NCI-H1048 (cell line): ENCODE measurements at regions not wholly inside any gene's neighbourhood (a gene's known extent, or its start where the extent isn't known, plus 50 kb on each side); places are given as distances from the start of the nearest gene placed in this dataset.

Source experiments
- DNase-seq: peaks from one replicate; lab custom pipeline; 2025; lab: John Stamatoyannopoulos, UW

- DNase-seq, result no peak
These were observed 605.7 kb upstream of the DPP6 start for GRCh38 chr7:153446490-153446889.

DNA sequence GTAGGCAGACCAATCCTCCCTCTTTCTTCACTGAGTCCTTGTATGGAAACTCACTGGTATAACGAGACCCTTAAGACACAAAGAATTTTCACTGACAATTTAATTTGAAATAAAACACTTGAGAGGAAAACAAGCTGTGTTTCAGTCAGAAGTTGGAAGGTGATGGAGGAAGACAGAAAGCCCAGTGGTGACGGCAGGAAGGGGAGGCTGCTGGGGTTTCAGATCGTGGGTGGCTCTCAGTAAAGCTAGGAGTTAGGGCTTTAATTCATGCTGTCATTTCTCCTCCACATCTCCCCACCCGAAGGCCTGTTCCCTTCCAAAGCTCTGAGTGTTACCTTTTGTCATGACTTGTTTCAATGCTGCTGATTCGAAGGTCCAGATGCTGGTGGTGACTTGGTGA is 605.2 kb upstream of the DPP6 start:
- DNase-seq, result no peak

DNA sequence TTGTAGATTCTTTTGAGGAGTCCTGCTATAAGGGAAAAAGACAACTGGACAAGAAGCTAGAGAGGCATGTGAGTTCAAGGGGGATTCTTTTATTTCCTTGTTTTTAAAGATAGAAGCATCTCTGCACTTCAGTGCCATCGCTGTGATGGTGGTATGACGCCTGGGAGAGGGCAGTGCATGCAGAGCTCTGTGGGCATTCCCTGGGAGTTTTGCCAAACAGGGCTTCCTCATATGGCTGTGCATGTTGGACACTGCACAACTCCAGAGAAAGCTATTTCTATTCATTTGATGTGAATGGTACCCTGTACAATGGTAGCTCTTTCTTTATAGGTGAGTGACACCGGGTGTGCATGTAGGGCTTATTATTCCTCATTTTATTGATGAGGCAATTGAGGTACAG is 599.5 kb upstream of the DPP6 start:
- DNase-seq, result no peak

DNA sequence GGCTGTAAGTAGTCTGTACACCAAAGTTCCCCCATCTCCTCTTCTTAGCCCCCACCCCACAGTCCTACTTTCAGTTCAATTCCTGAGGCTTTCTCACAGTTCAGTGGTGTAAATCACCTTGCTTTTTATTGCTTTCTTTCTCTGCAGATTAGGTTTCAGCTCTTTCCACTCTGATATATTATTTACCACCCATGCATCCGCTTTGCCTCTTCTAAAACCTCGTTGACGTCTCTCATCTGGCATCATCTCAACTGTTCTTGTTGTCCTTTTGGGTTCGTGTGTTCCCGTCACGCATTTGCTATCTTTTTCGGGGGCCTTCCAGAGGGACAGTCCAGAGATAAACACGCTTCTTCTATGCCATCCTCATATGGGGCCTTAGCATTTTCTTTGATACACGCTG is 597.9 kb upstream of the DPP6 start:
- no peak for DNase-seq

- DNase-seq, result no peak
These were observed 594.5 kb upstream of the DPP6 start for GRCh38 chr7:153457746-153458145.

DNA sequence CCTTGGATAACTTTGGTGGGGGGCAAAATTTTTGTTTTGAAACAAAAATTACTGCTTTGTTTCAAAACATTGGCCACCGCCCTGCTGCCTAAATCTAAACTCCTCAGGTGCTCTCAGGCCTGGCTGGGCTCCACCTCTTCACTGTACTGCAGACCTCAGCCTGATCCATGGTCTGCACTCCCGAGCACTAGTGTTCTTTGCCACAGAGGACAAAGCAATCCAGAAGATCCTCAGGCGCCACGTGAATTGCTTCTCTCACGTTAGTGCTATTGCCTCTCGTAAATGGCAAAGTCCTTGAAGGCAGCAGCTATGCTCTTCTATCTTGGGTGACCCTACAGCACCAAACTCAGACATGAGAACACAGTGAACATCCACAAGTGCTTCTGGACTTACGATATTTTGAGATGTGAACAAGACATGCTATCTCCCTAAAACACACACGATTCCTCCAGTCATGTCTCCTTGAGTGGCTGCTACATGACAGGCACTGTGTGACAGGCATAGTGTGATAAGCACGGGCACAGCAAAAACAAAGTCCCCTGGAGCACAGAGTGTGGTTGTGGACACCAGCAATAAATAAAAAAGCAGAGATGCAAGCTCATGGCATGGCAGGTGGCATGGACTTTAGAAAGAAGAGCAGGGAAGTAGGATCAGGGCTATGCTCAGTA is 582.1 kb upstream of the DPP6 start:
- no peak for DNase-seq

DNA sequence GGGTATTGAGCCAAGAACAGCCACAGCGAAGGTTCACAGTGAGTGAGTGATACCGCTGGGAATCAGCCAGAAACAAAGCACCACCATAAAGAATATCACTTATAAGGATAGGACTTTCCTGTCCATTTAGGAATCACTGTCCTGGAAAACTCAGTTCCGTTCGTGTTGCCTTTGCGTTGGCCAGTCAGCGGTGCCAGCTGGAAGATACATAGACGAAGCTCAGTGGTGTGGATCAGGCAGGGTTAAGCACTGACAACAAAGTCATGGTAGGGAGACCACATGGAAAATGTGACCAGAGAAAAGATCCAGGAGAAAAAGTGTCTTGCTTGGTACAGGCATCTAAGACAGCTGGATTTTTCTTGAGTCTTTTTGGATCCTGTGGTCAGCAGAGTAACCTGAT is 579.7 kb upstream of the DPP6 start:
- no peak for DNase-seq

DNA sequence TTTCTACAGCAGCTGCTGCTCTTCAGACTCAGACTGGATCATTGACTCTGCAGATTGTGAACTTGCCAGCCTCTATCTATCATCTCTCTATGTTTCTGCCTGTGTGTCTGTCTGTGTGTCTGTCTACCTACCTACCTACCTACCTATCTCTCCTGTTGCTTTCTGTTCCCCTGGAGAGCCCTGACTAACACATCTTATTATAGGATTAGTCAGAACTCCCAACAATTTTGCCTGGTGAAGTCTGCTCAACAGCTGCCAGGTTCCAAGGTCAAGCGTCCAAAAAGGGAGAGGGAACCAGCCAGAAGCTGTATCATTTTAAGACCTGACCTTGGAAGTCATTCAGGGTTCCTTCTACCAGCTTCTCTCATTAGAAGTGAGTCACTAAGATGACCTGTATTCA is 579.0 kb upstream of the DPP6 start:
- no peak for DNase-seq

GRCh38 chr7:153475239-153475638 is 577.0 kb upstream of the DPP6 start:
- DNase-seq, result no peak

DNA sequence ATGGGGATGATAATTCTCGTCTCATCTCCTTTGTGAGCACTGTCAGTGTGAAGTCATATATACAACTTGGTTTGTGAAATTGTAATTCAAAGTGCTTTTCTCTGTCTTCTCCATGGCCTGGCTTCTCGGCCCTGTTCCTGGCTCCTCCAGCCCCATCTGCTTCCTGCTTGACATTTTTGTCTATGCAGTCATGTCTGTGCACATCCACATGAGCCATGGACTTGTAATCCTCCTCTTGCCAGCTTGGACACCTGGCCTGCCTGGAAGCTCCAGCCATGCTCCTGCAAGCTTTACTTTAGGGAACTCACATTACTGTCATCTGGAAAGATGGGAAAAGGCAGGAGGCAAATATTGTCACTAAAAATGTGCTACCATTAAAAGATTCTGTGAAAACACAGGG is 576.0 kb upstream of the DPP6 start:
- DNase-seq, result no peak

DNA sequence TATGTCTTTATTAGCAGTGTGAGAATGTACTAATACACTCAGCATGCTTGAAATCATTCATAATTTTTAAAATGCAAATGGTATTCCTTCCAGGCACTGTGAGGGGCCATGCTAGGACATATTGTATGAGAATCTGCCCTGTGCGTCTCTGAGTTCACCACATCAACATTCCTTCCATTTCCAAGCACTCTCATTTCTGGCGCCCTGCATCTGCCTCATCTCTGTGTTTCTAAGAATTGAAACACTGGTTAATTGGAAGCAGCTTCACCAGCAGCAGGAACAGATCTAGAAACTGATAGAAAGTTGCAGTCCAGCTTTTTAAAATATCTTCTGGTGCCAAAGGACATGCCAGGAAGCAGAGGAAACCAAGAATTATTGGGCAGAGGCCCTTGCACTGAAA is 555.9 kb upstream of the DPP6 start:
- no peak for DNase-seq

DNA sequence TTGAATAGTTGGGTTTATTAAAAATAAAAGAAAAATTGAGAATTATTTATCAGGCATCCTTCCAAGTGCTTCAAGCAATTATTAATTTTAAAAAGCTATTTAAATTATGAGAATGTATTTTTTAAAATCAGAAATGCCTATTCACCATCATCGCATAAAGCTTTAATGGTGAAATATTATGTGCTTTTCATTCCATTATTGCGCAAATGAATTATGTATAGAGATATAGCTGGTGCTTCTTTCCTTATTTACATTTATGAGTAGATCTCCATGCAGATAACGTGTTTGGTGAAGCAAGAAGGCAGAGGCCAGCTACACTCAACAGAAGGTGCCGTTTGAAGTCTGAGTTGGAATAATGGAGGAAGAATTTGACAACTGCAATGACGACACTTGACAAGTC is 549.1 kb upstream of the DPP6 start:
- no peak for DNase-seq

DNA sequence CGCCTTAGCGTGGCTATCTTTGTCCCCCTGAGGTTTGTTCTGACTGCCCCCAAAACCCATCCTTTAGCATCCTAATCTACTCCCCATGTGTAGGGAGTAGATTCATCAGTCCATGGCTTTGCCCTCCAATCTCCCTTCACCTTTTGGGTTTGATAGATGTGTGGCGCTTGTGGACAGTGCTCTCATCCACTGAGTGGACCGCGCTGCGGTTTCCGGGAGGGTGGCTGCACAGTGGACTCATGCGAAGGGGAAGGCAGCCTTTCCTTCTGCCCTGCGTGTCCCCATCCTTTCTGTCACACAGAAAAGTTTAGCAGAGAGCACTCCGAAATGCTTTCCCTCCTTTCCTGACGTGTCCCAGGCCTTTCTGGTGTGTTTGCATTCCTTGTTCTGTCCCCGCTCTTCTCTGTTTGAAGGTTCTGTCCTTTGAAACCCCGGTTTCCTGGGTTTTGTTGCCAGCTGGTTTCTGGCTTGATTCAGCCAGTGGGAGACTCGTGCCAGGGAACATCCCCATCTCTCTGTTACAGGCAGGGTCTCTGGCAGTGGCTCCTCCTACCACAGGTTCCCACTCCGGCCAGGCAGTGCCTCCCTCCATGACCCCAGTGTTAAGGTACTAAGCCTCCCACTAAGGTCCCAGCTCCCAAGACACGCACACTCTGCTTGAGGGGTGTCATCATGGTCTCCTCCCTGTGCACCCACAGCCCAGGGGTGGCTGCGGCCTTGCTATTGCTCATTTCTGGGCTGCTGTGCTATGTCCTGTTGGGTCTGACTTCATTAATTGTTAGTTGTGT is 547.7 kb upstream of the DPP6 start:
- DNase-seq, result no peak

GRCh38 chr7:153507885-153508284 is 544.3 kb upstream of the DPP6 start:
- no peak for DNase-seq

GRCh38 chr7:153509768-153510167 is 542.4 kb upstream of the DPP6 start:
- no peak for DNase-seq

- no peak for DNase-seq
These were observed 541.5 kb upstream of the DPP6 start for GRCh38 chr7:153510674-153511073.

- no peak for DNase-seq
These were observed 538.2 kb upstream of the DPP6 start for GRCh38 chr7:153514032-153514431.

DNA sequence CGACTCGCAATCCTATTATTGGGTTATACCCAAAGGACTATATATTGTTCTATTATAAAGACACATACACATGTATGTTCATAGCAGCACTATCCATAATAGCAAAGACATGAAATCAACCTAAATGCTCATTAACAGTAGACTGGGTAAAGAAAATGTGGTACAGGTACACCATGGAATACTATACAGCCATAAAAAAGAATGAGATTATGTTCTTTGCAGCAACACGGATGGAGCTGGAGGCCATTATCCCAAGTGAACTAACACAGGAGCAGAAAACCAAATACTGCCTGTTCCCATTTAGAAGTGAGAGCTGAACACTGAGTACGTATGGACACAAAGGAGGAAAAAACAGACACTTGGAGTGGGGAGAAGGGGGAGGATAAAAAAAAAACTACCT is 536.8 kb upstream of the DPP6 start:
- no peak for DNase-seq

GRCh38 chr7:153518201-153518984 is 533.8 kb upstream of the DPP6 start:
- no peak for DNase-seq

GRCh38 chr7:153521370-153521769 is 530.8 kb upstream of the DPP6 start:
- no peak for DNase-seq

- DNase-seq, result no peak
These were observed 529.9 kb upstream of the DPP6 start for GRCh38 chr7:153522261-153522660.

DNA sequence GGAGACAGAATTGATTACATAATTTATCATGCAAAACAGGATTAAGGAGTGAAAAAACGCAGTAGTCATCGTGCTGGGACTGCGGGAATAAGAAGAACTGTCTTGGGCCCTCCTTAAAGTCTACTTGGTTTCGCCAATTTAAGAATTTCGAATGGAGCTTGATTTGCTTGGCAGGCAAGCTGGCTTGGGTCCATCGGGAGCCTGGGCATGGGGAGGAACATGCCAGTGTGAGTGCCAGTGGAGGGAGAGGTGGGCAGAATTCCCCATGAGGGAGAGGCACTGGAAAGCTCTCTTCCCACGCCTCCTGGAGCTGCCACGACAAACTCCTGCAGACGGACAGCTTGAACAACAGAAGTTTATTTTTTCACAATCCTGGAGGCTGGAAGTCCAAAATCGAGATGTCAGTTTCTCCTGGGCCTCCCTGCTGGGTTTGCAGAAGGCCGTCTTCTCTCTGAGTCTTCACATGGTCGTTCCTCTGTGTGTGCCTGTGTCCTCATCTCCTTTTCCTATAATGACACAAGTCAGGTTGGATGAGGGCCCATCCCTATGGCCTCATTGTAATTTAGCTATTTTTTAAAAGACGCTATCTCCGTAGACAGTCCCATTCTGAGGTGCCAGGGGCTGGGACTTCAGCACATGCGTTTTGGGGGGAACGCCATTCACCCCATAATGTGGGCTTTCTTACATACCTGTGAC is 528.7 kb upstream of the DPP6 start:
- no peak for DNase-seq
